ENCODE measurements at regions not wholly inside any gene's neighbourhood (a gene's known extent, or its start where the extent isn't known, plus 50 kb on each side); places are given as distances from the start of the nearest gene placed in this dataset.

DNA sequence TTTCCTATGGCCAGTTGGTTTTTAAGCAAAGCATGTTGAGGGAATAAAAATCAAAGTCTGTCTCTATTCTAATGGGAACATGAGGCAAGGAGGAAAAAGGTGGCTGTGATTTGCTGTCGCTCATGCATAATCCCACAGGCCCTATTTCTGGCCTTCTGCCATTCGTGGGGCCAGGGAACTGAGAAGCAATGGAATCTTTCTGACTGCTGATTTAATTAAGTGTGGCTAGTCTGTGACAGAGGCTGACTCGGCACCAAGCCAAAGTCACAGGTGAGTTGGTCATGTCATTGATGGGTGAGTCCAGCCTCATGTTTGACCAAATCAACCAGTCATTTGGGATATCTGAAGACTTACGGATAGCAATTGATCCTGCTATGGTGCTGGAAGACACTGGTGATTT, 429.3 kb upstream of the CADM1 start:
- no peak for DNase-seq

DNA sequence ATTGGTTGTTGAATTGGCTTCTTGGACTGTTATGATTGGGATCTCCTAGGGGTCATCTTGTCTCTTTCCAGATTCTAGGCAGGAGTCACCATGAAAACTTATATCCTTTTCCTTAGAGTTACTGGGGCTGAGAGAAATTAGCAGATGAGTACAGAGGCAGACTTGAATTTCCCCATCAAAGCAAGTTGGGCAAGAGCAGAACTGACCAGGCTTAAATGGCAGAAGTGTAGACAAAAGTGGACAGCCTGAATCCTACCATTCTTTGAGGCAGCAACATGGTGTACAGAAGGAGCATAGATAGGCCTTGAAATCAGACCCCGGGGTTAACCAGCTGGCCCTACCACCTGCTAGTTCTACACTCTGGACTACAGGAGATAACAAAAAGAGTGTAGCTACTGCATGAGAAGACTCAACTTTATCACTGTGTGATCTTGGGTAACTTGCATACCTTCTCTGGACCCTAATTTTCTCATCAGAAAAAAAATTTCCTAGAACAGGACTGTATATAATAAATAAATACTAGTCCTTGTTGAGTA, 427.4 kb upstream of the CADM1 start:
- DNase-seq = peak; percentile 29

GRCh38 chr11:115930886-115931547, 426.8 kb upstream of the CADM1 start:
- no peak for DNase-seq

GRCh38 chr11:115930291-115930690, 426.1 kb upstream of the CADM1 start:
- DNase-seq = no peak

DNA sequence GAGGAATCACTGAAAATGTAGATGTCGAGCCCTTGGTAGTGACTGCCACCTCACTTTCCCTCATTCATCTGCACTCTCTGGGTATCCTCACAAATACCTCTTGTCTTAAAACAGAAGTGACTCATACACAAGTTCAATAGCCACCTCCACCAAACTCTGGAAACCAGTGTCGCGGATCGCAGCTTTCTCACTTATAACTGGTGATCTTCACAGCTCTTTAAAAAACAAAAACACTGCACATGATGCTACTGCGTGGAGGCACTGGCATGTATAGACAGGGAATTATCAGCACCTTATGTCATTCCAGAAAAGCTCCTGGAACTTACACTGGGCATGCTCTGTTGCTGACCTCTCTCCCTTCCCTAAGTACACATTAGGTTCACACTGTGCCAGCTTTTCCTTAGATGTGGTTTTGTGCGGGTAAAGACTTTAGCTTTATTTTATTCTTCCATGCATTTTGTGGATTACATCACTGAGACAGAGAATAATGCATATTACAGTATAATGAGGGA, 425.5 kb upstream of the CADM1 start:
- DNase-seq = no peak

GRCh38 chr11:115928811-115929210, 424.6 kb upstream of the CADM1 start:
- no peak for DNase-seq

- no peak for DNase-seq
Observed at GRCh38 chr11:115927823-115928329, 423.7 kb upstream of the CADM1 start.

- DNase-seq = no peak
Observed at GRCh38 chr11:115926601-115927000, 422.4 kb upstream of the CADM1 start.

DNA sequence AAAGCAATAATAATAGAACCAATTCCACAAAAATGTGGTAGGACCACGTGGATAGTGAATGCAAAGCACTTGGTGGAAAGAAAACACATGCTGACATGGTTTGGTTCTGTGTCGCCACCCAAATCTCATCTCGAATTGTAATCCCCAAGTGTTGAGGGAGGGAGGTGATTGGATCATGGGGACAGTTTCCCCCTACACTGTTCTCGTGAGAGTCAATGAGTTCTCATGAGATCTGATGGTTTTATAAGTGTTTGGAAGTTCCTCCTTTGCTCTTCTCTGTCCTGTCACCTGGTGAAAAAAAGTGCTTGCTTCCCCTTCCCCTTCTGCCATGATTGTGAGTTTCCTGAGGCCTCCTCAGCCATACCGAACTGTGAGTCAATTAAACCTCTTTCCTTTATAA, 421.9 kb upstream of the CADM1 start:
- DNase-seq = no peak

DNA sequence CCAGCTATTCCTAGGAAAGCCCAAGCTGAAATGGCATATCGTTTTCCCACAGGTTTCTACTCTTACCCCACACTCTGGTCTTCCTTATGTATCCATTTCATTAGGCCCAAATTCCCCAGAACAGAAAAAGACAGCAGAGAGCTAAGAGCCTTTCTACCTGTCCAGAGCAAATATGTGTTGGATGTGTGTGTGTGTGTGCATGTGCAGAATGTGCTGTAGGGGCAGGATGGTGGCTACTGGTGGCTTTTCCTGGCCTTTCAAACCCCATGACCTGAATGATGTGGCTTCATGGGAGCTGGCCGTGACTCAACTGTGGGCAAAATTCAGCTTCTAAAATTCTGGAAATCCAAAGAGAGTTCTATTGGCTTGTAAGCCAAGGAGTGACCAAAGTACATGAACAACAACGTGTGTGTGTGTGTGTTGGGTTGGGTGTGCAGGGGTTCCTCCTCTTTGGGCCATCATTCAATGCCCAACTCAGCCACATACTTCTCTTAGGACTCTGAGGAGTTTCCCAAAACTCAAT, 421.4 kb upstream of the CADM1 start:
- DNase-seq = no peak

DNA sequence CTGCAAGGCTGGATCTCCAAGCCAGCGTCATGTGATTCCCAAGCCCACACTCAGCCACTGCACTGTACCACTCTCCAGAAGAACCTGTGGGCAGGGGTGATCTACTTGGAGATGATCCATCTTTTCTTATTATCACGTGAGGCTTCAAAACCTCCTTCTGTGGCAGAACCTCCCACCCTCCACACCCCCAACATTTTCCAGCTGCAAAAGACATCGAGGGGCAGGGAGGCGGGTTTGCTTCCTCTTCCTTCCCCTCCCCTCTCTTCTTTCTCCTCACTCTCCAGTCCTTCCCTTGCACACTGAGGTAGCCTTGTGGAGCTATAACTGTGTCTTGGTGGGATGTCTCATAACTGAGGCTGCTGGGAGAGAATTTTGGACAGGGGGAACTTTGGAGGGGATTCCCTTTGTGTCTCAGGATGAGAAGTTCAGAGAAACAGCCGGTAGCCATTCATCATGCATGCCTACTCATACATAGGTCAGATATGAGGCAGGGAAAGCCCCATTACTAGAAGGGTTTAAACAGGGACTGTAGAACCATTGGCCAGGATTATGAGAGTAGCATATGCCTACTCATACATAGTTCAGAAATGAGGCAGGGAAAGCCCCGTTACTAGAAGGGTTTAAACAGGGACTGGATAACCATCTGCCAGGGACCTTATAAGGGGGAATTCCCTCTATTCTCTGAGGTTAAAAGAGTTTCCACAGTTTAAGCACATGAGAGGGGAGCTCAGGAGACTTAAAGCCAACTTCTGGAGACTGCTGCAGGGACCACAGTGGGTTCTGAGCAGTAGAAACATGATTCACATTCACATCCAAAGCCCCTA, 420.7 kb upstream of the CADM1 start:
- no peak for DNase-seq

DNA sequence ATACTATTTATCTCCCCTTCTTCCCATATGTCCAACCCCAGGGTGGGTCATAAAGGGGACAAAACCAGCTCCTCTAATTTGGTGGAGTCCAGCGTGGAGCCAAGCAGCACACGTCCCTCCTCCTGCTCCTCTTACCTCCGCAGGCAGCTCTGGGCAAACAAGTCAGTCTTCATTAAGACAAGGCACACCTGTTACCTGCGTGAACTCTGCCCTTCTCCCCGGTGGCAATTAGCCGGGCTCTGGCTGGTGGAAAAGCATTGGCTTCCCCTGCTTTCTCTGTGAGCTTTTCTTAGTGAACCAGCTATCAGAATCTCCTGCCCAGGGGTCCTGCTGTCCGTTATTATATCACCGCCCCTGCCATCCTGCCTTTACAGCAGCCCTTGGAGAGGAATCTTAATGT, 418.7 kb upstream of the CADM1 start:
- no peak for DNase-seq

GRCh38 chr11:115921986-115922385, 417.8 kb upstream of the CADM1 start:
- no peak for DNase-seq

DNA sequence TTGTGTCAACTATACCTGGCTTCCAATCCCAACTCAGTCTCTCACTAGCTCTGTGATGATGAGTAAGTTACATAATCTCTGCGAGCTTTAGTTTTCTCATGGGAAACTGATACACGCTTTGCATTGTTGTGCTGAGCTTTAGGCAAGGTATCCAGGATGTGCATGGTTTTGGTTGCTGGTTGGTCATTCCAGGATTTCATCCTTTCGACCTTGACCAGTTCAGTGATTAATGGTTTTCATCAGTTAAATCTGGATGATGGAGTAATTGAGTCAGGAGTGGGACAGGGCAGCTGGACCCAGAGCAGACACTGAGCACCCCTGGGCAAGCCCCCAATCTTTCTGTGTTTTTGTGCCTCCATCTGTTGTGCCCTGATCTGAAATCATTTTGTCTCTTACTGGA, 417.3 kb upstream of the CADM1 start:
- no peak for DNase-seq

DNA sequence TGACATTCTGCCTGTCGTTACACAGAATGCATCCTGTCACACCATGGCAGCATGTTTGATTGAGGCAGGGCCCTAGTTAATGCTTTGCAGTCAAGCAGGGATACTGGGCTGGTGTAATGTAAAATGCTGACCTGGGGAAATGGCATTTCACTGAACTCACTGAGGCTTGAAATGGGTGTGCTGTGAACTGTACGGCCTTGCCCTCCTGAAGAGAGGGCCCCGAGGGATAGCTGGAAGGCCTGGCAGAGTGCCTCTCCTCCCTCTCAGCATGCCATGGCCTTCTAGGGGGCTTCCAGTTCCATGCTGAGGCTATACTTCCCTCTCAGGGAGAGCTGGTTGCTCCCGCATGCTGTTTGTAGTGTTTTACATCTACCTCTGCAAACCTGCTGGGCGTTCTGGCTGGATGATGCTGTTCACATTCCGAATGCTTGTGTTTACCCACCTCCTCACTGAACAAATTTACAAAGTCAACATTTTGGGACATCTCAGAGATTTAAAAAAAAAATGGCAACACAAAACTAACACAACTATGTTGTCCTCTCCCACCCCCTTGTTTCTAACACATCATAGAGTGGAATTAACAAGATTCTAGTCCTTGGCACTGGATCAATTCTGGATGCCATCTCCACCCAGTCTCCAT, 416.7 kb upstream of the CADM1 start:
- DNase-seq = no peak

GRCh38 chr11:115920092-115920461, 415.9 kb upstream of the CADM1 start:
- no peak for DNase-seq

- no peak for DNase-seq
Observed at GRCh38 chr11:115919341-115920091, 415.3 kb upstream of the CADM1 start.

GRCh38 chr11:115918576-115918975, 414.4 kb upstream of the CADM1 start:
- no peak for DNase-seq

DNA sequence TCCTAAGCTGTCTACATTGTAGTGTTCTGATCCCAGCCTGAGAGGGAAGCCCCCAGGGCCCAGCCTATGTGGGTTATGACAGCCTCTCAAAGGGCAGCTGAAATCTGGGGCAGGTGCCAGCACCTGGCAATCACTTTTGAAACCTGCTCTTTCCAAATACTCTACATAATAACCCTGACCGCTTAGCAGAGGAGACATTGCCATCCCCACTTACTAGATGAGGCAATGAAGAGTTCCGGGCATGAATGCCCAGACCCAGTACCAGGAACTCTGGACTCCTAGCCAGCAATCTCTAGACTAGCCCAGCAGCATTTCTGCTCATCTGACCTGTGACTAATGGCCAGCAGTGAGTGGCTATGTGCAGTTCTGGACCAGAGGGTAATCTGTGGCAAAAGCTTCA, 412.4 kb upstream of the CADM1 start:
- DNase-seq = no peak

- no peak for DNase-seq
Observed at GRCh38 chr11:115912484-115912945, 408.3 kb upstream of the CADM1 start.

- no peak for DNase-seq
Observed at GRCh38 chr11:115911613-115912346, 407.6 kb upstream of the CADM1 start.

DNA sequence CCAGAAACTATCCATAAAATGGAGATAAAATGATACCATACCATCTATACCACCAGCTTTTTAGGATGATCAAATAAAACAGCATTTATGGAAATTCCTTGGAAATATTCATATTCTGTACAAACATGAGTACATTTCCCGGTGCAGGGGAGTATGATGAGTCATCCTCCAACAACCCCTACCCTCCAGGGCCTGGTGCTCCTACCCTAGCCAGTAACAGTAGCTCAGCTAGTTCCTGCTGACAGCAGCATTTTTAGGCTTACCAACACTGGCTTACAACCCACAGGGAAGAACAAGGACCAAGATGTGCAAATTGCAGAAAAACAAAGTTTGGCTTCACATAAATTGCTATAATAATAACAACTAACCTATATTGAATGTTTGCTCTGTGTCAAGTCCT, 406.2 kb upstream of the CADM1 start:
- no peak for DNase-seq
